Muscle layer of colon (tissue), 2 donors: ENCODE measurements at regions not wholly inside any gene's neighbourhood (a gene's known extent, or its start where the extent isn't known, plus 50 kb on each side); places are given as distances from the start of the nearest gene placed in this dataset.

Experiments used
- H3K27ac ChIP-seq: one replicate; pipeline ENCODE4 v1.7.0; 2013; ENCODE audit warnings: low read depth, mild to moderate bottlenecking, low read length, moderate library complexity
- H3K27me3 ChIP-seq, 2 donors: one replicate each; pipeline ENCODE4 v1.7.0; 2013; ENCODE audit warnings: low read length in 2 of 2, mild to moderate bottlenecking in 2 of 2; ENCODE audit not compliant: insufficient read depth in 2 of 2, control insufficient read depth in 1 of 2
- H3K36me3 ChIP-seq: one replicate; pipeline ENCODE4 v1.7.0; 2013; ENCODE audit warnings: mild to moderate bottlenecking, low read length; ENCODE audit not compliant: insufficient read depth
- H3K4me1 ChIP-seq: one replicate; pipeline ENCODE4 v1.7.0; 2013; ENCODE audit warnings: mild to moderate bottlenecking, low read length; ENCODE audit not compliant: insufficient read depth
- H3K4me3 ChIP-seq, 2 donors: one replicate each; pipeline ENCODE4 v1.7.0; 2013; ENCODE audit warnings: low read length in 2 of 2, low read depth in 1 of 2, mild to moderate bottlenecking in 1 of 2, moderate library complexity in 1 of 2
- H3K9ac ChIP-seq: one replicate; pipeline ENCODE4 v1.7.0; 2013; ENCODE audit warnings: low read length
- H3K9me3 ChIP-seq: one replicate; pipeline ENCODE4 v1.7.0; 2013; ENCODE audit warnings: mild to moderate bottlenecking, low read length
- donor health status: abdominal sarcoma.
- donor health status: Adenocarcinoma of cecum.

DNA sequence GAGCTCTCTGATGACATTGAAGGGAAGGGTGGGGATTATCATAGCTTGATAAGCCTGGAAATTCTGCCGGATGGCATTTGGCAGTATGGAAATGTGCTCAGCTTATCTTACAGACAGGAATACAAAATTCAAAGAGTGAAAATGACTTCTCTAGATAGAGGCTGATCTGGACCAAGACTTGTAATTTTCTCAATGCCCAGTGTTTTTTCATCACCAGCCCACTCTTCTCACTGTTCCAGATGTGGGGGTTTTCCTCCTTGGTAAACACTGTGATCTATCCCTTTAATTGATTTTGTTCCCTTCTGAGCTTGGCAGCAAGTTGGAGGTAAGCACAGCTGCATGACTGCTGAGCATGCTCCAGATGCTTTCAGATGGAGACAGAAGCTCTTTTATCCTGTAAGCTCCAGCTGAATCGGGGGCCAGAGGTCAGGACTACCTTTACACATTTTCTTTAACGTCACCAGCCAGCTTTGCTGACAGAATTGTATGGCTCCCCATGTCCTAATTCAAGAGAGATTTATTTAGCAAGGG, 287.4 kb upstream of the TCF4 start:
- Histone ChIP-seq H3K27me3 (no peaks in the 10 kb centered on the region), H3K36me3 (no peaks in the 10 kb centered on the region), H3K27ac (no peak overlapping the region), H3K9ac (no peak overlapping the region), H3K4me1 (no peaks in the 10 kb centered on the region), H3K9me3 (no peaks in the 10 kb centered on the region), H3K4me3 (no peak overlapping the region)

GRCh38 chr18:55869556-55870501, 281.8 kb upstream of the TCF4 start:
- no peaks in the 10 kb centered on the region for H3K36me3 ChIP-seq
- H3K27ac ChIP-seq = no peak overlapping the region

DNA sequence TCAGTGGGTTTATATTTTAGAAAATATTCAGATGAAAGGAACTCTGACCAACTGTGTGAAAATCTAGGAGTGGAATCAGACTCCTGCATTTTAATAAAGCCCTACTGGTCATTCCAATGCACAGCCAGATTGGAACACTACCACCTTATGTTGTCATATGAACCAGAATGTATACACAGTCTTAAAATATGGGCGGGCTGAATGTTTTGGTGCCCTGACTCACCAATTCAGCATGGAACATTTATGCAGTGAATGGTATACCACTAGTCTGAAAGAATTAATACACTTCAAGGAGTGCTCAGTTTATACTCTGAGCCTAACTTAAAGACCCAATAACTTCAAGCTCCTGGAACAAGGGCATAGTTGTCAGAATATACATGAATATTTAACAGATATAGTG, 280.9 kb upstream of the TCF4 start:
- Histone ChIP-seq H3K9ac (no peak overlapping the region), H3K4me1 (no peaks in the 10 kb centered on the region), H3K9me3 (no peaks in the 10 kb centered on the region), H3K27ac (no peak overlapping the region), H3K27me3 (no peaks in the 10 kb centered on the region), H3K4me3 (no peak overlapping the region), H3K36me3 (no peaks in the 10 kb centered on the region)

More at GRCh38 chr18:55869556-55870501, 281.8 kb upstream of the TCF4 start:
- H3K9me3 ChIP-seq = no peaks in the 10 kb centered on the region
- H3K9ac ChIP-seq = no peak overlapping the region
- H3K4me1 ChIP-seq = no peaks in the 10 kb centered on the region
- no peak overlapping the region for H3K4me3 ChIP-seq
- no peaks in the 10 kb centered on the region for H3K27me3 ChIP-seq

DNA sequence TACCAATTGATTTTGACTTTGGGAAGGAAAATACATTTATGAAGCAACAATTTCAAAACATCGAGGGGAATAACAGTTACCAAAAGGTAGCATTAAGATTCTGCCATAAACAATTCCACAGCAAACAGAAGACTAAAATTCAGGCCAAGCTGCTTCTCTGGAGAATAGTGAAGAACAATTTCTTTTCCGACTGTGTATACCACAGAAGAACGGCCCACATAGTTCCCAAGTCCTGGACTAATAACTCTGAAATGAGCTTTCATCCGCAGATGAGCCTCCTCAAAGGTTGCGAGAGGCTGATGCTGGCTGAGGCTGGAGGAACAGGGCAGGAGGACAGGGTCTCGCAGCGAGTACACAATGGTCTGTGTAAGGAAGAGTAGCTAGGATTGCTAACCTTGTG, 278.9 kb upstream of the TCF4 start:
- H3K4me3 ChIP-seq = no peak overlapping the region
- no peaks in the 10 kb centered on the region for H3K9me3 ChIP-seq
- no peak overlapping the region for H3K27ac ChIP-seq
- no peak overlapping the region for H3K9ac ChIP-seq
- no peaks in the 10 kb centered on the region for H3K4me1 ChIP-seq
- no peaks in the 10 kb centered on the region for H3K36me3 ChIP-seq
- H3K27me3 ChIP-seq = no peaks in the 10 kb centered on the region

- H3K27me3 ChIP-seq = no peaks in the 10 kb centered on the region
- no peak overlapping the region for H3K27ac ChIP-seq
- no peaks in the 10 kb centered on the region for H3K9me3 ChIP-seq
- H3K4me1 ChIP-seq = no peaks in the 10 kb centered on the region
- no peak overlapping the region for H3K9ac ChIP-seq
- no peak overlapping the region for H3K4me3 ChIP-seq
- no peaks in the 10 kb centered on the region for H3K36me3 ChIP-seq
These were observed 278.0 kb upstream of the TCF4 start for GRCh38 chr18:55866006-55866405.

DNA sequence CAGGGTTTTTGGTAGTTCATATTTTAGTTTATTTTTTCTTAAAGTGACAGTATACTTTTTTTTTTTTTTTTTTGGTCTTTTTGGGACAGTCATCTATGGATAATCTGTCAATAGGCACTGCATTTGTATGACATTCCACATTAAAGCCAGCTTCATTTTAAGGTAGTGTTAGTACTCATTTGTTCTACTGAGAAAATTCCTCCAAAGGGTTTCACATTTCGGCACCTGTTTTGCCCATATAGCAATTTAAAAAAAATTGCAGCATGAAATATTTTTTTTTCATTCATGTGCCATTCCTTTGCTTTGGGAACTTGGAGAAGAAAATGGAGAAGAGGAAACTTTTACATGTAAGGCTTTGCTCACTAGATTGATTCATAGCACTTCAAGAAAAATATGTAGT, 276.3 kb upstream of the TCF4 start:
- no peaks in the 10 kb centered on the region for H3K9me3 ChIP-seq
- H3K4me3 ChIP-seq = no peak overlapping the region
- no peaks in the 10 kb centered on the region for H3K4me1 ChIP-seq
- no peak overlapping the region for H3K9ac ChIP-seq
- H3K27ac ChIP-seq = no peak overlapping the region
- H3K27me3 ChIP-seq = no peaks in the 10 kb centered on the region
- no peaks in the 10 kb centered on the region for H3K36me3 ChIP-seq

GRCh38 chr18:55863876-55864275, 275.9 kb upstream of the TCF4 start:
- no peak overlapping the region for H3K27ac ChIP-seq
- H3K36me3 ChIP-seq = no peaks in the 10 kb centered on the region
- H3K27me3 ChIP-seq = no peaks in the 10 kb centered on the region
- no peak overlapping the region for H3K9ac ChIP-seq
- no peak overlapping the region for H3K4me3 ChIP-seq
- no peaks in the 10 kb centered on the region for H3K4me1 ChIP-seq
- H3K9me3 ChIP-seq = no peaks in the 10 kb centered on the region

GRCh38 chr18:55863391-55863706, 275.4 kb upstream of the TCF4 start:
- no peak overlapping the region for H3K9ac ChIP-seq
- H3K4me3 ChIP-seq = no peak overlapping the region
- no peak overlapping the region for H3K27ac ChIP-seq

GRCh38 chr18:55862693-55863390, 274.9 kb upstream of the TCF4 start:
- no peak overlapping the region for H3K9ac ChIP-seq
- no peaks in the 10 kb centered on the region for H3K4me1 ChIP-seq
- no peak overlapping the region for H3K4me3 ChIP-seq
- H3K27me3 ChIP-seq = no peaks in the 10 kb centered on the region
- no peaks in the 10 kb centered on the region for H3K9me3 ChIP-seq
- H3K36me3 ChIP-seq = no peaks in the 10 kb centered on the region
- no peak overlapping the region for H3K27ac ChIP-seq

More at GRCh38 chr18:55863391-55863706, 275.4 kb upstream of the TCF4 start:
- Histone ChIP-seq H3K36me3 (no peaks in the 10 kb centered on the region), H3K27me3 (no peaks in the 10 kb centered on the region), H3K9me3 (no peaks in the 10 kb centered on the region), H3K4me1 (no peaks in the 10 kb centered on the region)

GRCh38 chr18:55861266-55861665, 273.3 kb upstream of the TCF4 start:
- Histone ChIP-seq H3K9me3 (no peaks in the 10 kb centered on the region), H3K4me1 (no peaks in the 10 kb centered on the region), H3K9ac (no peak overlapping the region), H3K36me3 (no peaks in the 10 kb centered on the region), H3K27ac (no peak overlapping the region), H3K4me3 (no peak overlapping the region), H3K27me3 (no peaks in the 10 kb centered on the region)

- Histone ChIP-seq H3K4me3 (no peak overlapping the region), H3K27ac (no peak overlapping the region), H3K27me3 (no peaks in the 10 kb centered on the region), H3K36me3 (no peaks in the 10 kb centered on the region), H3K9me3 (no peaks in the 10 kb centered on the region), H3K9ac (no peak overlapping the region), H3K4me1 (no peaks in the 10 kb centered on the region)
These were observed 270.9 kb upstream of the TCF4 start for GRCh38 chr18:55858661-55859515.
